SJSA1 (cell line): ENCODE measurements at regions not wholly inside any gene's neighbourhood (a gene's known extent, or its start where the extent isn't known, plus 50 kb on each side); places are given as distances from the start of the nearest gene placed in this dataset.

Experiments
- DNase-seq, 2 experiments: peaks; one replicate each; pipeline ENCODE4 v3.0.0-alpha.2; 2015 to 2020; ENCODE audit warnings: low spot score in 2 of 2, low read depth in 1 of 2
- H3K27ac ChIP-seq: fragments of 250-450 bp; sonication (Bioruptor Pico); 2 replicates; pipeline ENCODE4 v1.5.1; 2020; ENCODE audit warnings: mild to moderate bottlenecking, moderate library complexity
- H3K27me3 ChIP-seq: fragments of 250-450 bp; sonication (Bioruptor Pico); replicated peaks from 2 replicates; pipeline ENCODE4 v1.5.1; 2020; ENCODE audit warnings: mild to moderate bottlenecking, moderate library complexity
- H3K36me3 ChIP-seq: fragments of 250-450 bp; sonication (Bioruptor Pico); 2 replicates; pipeline ENCODE4 v1.5.1; 2020; ENCODE audit warnings: mild to moderate bottlenecking
- H3K4me1 ChIP-seq: fragments of 250-450 bp; sonication (Bioruptor Pico); replicated peaks from 2 replicates; pipeline ENCODE4 v1.6.1; 2021; ENCODE audit warnings: mild to moderate bottlenecking
- H3K4me3 ChIP-seq: fragments of 250-450 bp; sonication (Bioruptor Pico); 2 replicates; pipeline ENCODE4 v1.5.1; 2020; ENCODE audit warnings: mild to moderate bottlenecking
- H3K9me3 ChIP-seq: fragments of 250-450 bp; sonication (Bioruptor Pico); replicated peaks from 2 replicates; pipeline ENCODE4 v1.5.1; 2020; ENCODE audit warnings: mild to moderate bottlenecking

DNA sequence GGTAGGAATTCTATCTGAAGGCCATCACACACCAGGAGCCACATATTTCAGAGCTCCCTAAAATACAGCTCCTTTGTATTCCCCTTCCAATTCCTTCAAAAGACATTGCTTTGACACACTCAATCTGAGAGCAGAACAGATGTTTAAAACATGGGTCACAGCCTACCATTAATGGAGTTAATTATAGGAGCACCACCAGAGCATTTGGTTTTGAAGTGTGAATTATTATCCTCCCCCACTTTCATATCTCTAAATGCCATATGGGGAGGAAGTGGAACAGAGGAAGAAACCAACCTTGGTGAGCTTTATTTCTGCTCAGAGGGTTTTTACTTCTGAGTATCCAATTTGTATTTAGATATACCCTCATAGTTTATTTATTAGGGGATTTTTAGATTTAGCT lies 50.7 kb upstream of the TNFRSF21 start:
- DNase-seq = no peak
- Histone ChIP-seq H3K4me3 (no peak overlapping the region), H3K4me1 (no peaks in the 10 kb centered on the region), H3K27ac (no peak overlapping the region), H3K27me3 (no peaks in the 10 kb centered on the region; the same call in 1 of the 2 replicates), H3K36me3 (no peaks in the 10 kb centered on the region), H3K9me3 (no peaks in the 10 kb centered on the region)

DNA sequence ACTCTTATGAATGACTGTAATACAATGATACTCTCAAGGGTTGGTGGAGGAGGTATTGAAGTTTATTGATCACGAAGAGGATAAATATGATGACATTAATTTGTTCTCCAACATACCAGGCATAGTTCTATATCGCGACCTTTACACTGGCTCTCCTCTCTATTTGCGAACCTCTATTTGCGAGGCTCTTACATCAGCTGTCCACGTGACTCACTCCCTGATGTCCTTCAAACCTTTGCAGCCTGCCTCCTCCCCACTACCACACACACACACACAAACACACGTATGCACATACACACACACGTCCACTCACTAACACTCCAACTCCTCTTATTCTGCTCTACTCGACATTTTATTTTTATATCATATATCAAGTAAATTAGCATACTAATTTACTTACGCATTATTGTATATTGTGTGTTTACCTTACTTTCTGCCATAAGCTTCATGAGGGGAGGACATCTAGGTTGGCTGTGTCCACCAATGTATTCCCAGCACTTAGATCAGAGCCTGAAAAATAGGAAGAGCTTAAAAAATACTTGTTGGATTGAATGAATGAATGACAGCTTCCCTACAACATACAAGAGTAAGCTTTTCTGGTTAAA lies 53.3 kb upstream of the TNFRSF21 start:
- H3K9me3 ChIP-seq = no peaks in the 10 kb centered on the region
- no peak for DNase-seq
- no peaks in the 10 kb centered on the region for H3K4me1 ChIP-seq
- no peaks in the 10 kb centered on the region; the same call in 1 of the 2 replicates for H3K27me3 ChIP-seq
- no peak overlapping the region for H3K27ac ChIP-seq
- no peaks in the 10 kb centered on the region for H3K36me3 ChIP-seq
- no peak overlapping the region for H3K4me3 ChIP-seq

DNA sequence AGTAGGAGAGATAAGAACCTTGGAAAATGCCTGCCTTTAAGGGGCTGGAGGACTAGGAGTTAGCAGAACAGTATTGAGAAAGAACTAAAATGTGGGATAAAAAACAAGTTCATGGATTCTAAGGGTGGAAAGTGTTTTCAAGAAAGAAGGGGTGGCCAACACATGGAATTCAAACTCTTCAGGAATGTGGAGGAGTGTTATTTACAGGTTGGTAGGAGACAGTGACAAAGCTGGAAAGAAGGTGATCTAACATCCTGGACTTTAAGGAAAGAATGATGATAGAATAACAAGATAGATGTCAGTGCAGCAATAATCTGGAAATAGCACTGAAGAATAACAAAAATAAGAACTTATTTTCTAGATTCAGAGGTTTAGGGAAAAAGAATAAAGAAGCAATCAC lies 54.0 kb upstream of the TNFRSF21 start:
- no peaks in the 10 kb centered on the region for H3K4me1 ChIP-seq
- no peaks in the 10 kb centered on the region; the same call in 1 of the 2 replicates for H3K27me3 ChIP-seq
- no peak overlapping the region for H3K4me3 ChIP-seq
- no peaks in the 10 kb centered on the region for H3K36me3 ChIP-seq
- DNase-seq = no peak
- no peaks in the 10 kb centered on the region for H3K9me3 ChIP-seq
- H3K27ac ChIP-seq = no peak overlapping the region

GRCh38 chr6:47366335-47366890 lies 56.7 kb upstream of the TNFRSF21 start:
- Histone ChIP-seq H3K36me3 (no peaks in the 10 kb centered on the region), H3K4me1 (no peaks in the 10 kb centered on the region)
- DNase-seq = no peak

DNA sequence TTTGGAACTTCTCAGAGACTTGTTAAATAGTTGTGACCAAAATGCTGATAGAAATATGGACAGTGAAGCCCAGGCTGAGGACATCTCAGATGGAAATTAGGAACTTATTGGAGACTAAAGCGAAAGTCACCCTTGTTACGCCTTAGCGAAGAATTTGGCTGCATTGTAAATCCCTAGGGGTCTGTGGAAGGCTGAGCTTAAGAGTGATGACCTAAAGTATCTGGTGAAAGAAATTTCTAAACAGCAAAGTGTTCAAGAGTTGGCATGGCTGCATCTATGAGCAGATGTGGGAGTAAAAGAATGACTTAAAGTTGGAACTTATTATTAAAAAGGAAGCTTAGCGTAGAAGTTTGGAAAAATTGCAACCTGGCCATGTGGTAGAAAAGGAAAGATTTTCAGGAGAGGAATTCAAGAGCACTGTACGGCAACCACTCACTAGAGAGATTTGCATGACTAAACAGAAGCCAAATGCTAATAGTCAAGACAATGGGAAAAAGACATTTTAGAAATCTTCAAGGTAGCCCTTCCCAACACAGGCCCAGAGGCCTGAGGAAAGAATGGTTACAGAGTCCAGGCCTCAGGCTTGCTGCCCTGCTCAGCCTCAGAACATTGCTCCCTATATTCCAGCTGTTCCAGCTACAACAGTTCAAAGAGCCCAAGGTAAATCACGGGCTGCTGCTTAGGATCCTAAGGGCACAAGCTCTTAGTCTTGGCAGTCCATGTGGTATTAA lies 61.6 kb upstream of the TNFRSF21 start:
- H3K4me3 ChIP-seq = no peak overlapping the region
- no peaks in the 10 kb centered on the region for H3K27me3 ChIP-seq
- no peaks in the 10 kb centered on the region for H3K4me1 ChIP-seq
- no peak for DNase-seq
- H3K27ac ChIP-seq = no peak overlapping the region
- H3K36me3 ChIP-seq = no peaks in the 10 kb centered on the region
- H3K9me3 ChIP-seq = no peaks in the 10 kb centered on the region

More at GRCh38 chr6:47366335-47366890, 56.7 kb upstream of the TNFRSF21 start:
- H3K4me3 ChIP-seq = no peak overlapping the region
- no peak overlapping the region for H3K27ac ChIP-seq
- no peaks in the 10 kb centered on the region for H3K9me3 ChIP-seq
- H3K27me3 ChIP-seq = no peaks in the 10 kb centered on the region; the same call in 1 of the 2 replicates

- DNase-seq = no peak
- Histone ChIP-seq H3K27me3 (no peaks in the 10 kb centered on the region), H3K27ac (no peak overlapping the region), H3K4me1 (no peaks in the 10 kb centered on the region), H3K9me3 (no peaks in the 10 kb centered on the region), H3K4me3 (no peak overlapping the region), H3K36me3 (no peaks in the 10 kb centered on the region)
Observed at GRCh38 chr6:47371870-47372255, 62.2 kb upstream of the TNFRSF21 start.

DNA sequence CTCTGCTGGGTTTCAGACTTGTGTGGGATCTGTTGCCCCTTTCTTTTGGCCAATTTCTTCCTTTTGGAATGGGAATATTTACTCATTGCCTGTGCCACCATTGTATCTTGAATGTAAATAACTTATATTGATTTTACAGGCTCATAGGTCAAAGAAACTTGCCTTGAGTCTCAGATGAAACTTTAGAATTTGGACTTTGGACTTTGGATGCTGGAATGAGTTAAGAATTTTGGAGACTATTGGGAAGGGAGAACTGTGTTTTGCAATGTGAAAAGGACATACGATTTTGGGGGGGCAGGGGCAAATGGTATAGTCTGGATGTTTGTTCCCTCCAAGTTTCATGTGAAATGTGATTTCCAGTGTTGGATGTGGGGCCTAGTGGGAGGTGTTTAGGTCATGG lies 62.6 kb upstream of the TNFRSF21 start:
- Histone ChIP-seq H3K4me3 (no peak overlapping the region), H3K4me1 (no peaks in the 10 kb centered on the region), H3K27ac (no peak overlapping the region), H3K36me3 (no peaks in the 10 kb centered on the region), H3K9me3 (no peaks in the 10 kb centered on the region), H3K27me3 (no peaks in the 10 kb centered on the region)
- no peak for DNase-seq

GRCh38 chr6:47375426-47375825 lies 65.7 kb upstream of the TNFRSF21 start:
- H3K4me3 ChIP-seq = no peak overlapping the region
- H3K36me3 ChIP-seq = no peaks in the 10 kb centered on the region
- DNase-seq = no peak
- H3K27ac ChIP-seq = no peak overlapping the region
- H3K4me1 ChIP-seq = no peaks in the 10 kb centered on the region
- H3K27me3 ChIP-seq = no peaks in the 10 kb centered on the region
- no peaks in the 10 kb centered on the region for H3K9me3 ChIP-seq

- no peak overlapping the region for H3K27ac ChIP-seq
- no peaks in the 10 kb centered on the region for H3K9me3 ChIP-seq
- H3K27me3 ChIP-seq = no peaks in the 10 kb centered on the region
- no peak for DNase-seq
- H3K4me3 ChIP-seq = no peak overlapping the region
- H3K36me3 ChIP-seq = no peaks in the 10 kb centered on the region
- no peaks in the 10 kb centered on the region for H3K4me1 ChIP-seq
Observed at GRCh38 chr6:47376930-47377329, 67.2 kb upstream of the TNFRSF21 start.

- Histone ChIP-seq H3K27ac (no peak overlapping the region), H3K4me3 (no peak overlapping the region), H3K27me3 (no peaks in the 10 kb centered on the region), H3K36me3 (no peaks in the 10 kb centered on the region), H3K9me3 (no peaks in the 10 kb centered on the region), H3K4me1 (no peaks in the 10 kb centered on the region)
- DNase-seq = no peak
Observed at GRCh38 chr6:47377971-47378370, 68.3 kb upstream of the TNFRSF21 start.

GRCh38 chr6:47379328-47379727 lies 69.6 kb upstream of the TNFRSF21 start:
- Histone ChIP-seq H3K36me3 (no peaks in the 10 kb centered on the region), H3K27ac (no peak overlapping the region), H3K4me3 (no peak overlapping the region), H3K4me1 (no peaks in the 10 kb centered on the region), H3K27me3 (no peaks in the 10 kb centered on the region), H3K9me3 (no peaks in the 10 kb centered on the region)
- no peak for DNase-seq

GRCh38 chr6:47380251-47380650 lies 70.5 kb upstream of the TNFRSF21 start:
- DNase-seq = no peak
- H3K27ac ChIP-seq = no peak overlapping the region

GRCh38 chr6:47381036-47381435 lies 71.3 kb upstream of the TNFRSF21 start:
- H3K36me3 ChIP-seq = no peaks in the 10 kb centered on the region
- H3K27ac ChIP-seq = no peak overlapping the region
- H3K4me3 ChIP-seq = no peak overlapping the region
- H3K9me3 ChIP-seq = no peaks in the 10 kb centered on the region
- DNase-seq = no peak
- no peaks in the 10 kb centered on the region for H3K27me3 ChIP-seq
- no peaks in the 10 kb centered on the region for H3K4me1 ChIP-seq

More at GRCh38 chr6:47380251-47380650, 70.5 kb upstream of the TNFRSF21 start:
- Histone ChIP-seq H3K4me1 (no peaks in the 10 kb centered on the region), H3K36me3 (no peaks in the 10 kb centered on the region), H3K27me3 (no peaks in the 10 kb centered on the region), H3K9me3 (no peaks in the 10 kb centered on the region), H3K4me3 (no peak overlapping the region)

DNA sequence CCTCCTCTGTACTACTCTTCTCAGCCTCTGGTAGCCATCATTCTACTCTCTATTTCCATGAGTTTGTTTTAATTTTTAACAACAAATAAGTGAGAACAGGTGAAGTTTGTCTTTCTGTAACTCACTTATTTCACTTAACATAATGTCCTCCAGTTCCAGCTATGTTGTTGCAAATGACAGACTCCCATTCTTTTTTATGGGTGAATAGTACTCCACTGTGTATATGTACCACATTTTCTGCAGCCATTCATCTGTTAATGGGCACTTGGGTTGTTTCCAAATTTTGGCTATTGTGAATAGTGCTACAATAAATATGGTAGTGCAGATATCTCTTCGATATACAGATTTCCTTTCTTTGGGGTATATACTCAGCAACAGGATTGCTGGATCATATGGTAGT lies 73.7 kb upstream of the TNFRSF21 start:
- no peak for DNase-seq
- Histone ChIP-seq H3K27me3 (no peaks in the 10 kb centered on the region), H3K27ac (no peak overlapping the region), H3K4me3 (no peak overlapping the region), H3K4me1 (no peaks in the 10 kb centered on the region), H3K9me3 (no peaks in the 10 kb centered on the region), H3K36me3 (no peaks in the 10 kb centered on the region)
